HG03521 (cell line): ENCODE measurements at regions not wholly inside any gene's neighbourhood (a gene's known extent, or its start where the extent isn't known, plus 50 kb on each side); places are given as distances from the start of the nearest gene placed in this dataset.
"Not testable (repeated sequence)": the region's sequence is repeated elsewhere in the genome, so short reads cannot be mapped to it uniquely, and the experiment has no call there.

Experiments used
- ATAC-seq: cut with Tn5 transposase; IDR thresholded peaks from one replicate; pipeline ENCODE4 v1.9.1; 2021; ENCODE audit warnings: mild to moderate bottlenecking, moderate library complexity; ENCODE audit not compliant: unreplicated experiment

DNA sequence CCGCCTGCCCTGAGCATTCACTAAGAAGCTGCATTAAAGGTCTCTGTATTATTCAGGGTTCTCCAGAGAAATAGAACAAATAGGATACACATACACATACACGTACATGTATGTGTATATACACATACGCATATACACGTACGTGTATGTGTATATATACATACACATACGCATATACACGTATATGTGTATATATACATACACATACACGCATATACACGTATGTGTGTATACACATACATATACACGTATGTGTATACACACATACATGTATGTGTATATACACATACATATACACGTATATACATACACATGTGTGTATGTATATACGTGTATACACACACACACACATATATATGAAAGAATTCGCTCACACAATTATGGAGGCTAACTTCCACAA, 108.9 kb upstream of the BARHL2 start:
- no peak for ATAC-seq

DNA sequence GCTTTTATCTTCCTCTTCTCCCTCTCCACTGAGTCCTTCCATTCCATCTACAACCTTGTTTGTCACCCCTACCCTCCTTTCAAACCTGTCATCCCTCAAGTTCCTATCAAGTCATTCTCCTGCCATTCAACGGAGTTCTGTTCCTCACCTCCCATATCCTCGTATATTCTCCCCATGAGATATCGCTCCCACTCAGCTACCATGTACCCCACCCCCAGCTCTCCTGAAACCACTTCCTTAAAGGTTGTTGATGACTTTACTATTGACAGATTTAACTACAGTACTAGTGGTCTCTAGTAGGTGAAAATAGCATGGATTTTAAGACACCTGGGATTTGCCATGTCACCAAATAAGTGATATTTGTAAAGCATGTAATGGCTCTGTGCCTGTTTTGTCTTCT, 107.4 kb upstream of the BARHL2 start:
- ATAC-seq = no peak

DNA sequence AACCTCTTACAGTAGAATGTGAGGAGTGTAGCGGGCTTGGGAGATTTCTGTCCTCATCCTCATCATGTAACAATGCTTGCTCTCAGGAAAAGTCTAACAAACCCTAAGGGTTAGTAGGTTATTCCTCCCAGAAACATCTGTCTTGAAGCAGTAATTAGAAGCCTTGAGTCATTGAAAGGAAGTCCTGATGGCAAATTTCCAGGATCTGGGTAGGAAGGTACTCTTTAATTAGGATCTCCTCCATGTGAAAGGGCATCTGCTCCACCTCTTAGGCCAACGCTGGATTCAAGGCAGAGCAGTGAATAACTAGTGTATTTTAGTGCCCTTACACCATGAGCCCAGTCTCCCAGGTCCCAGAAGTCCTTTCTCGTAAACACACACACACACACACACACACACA, 106.6 kb upstream of the BARHL2 start:
- ATAC-seq = no peak

DNA sequence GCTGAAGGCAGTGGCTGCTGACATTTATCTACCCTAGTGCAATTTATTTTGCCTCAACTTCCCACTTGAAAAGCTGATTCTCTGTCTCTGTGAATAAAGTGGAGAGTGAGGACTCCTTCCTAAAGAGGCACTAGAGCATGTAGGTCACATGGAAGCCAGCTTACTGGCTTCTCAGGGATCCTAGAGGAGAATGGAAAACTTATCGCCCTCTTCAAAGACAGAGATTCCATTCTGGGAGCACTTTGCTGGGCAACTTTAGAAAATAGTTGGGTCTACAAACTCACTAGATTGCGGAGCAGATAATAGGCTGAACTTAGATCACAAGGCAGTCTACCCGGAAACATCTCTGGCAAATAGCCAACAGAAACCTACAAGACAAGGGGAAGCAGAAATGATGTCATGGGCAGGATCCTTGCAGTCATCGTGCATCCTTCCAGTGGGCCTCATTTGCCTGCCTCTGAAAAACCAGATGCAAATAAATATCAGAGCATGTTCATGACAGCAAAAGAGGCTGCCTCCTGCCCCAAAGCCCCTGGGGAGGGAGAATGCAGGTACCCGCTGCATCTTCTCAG, 104.8 kb upstream of the BARHL2 start:
- no peak for ATAC-seq

DNA sequence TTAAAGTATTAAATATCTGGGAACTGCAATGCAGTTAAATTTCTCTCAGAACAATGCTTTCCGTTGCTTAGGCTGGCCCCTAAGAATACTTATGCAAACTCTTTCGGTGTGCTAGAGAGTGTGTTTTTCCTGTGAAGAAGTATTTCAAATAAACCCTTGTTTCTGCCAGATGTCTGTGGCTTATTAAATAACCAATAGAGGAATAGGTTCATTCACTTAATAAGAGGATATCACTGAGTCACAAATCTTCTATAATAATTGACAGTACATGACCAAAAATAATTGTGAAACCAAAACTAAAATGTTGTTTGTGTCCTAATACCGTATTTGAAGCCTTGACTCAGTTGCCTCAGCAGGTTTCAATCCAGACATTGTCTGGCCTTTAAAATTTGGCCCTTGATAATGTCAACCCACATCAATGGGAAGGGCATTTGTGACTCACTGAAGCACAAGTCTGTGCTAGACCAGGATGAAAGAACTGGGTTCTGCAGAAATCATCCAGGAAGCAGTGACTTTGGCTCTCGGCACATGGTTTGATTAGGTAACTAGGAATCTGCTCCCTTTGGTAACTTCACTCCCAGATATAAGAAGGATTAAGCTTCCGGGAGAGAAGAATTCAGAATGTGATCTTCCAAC, 104.2 kb upstream of the BARHL2 start:
- no peak for ATAC-seq

DNA sequence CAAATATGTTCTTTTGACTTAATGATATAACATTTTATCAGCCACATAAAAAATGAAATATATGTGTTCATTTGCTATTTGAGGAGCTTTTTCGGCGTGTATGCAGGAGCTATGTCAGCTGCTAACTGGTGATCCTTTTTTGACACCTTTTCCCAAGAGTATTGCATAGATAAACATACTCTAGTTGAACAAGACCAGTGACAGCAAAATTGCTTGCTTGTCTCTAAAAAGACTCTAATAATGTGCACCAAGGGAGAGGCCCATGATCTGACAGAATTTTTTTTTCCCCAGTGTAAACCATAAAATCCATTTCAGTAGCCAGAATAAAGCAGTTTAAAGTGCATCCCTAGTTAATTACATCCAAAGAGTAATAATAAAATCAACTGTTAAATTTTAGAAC, 103.6 kb upstream of the BARHL2 start:
- no peak for ATAC-seq

DNA sequence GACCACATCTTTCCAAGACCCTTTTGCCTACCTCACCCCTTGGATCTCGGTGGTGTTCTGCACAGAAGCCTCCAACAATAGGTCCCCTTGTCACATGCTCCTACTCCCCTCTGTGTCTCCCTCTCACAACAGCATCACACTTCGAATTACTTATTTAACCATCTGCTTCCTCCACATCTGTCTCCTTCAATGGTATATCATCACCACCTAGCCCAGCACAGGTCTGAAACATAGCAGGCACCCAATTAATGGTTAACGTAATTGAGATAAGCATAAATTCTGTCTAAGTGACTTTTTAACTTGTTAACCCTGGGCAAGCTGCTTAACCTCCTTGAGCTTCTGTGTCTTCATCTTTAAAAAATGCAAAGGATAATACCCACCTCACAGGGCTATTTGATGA, 100.3 kb upstream of the BARHL2 start:
- no peak for ATAC-seq

DNA sequence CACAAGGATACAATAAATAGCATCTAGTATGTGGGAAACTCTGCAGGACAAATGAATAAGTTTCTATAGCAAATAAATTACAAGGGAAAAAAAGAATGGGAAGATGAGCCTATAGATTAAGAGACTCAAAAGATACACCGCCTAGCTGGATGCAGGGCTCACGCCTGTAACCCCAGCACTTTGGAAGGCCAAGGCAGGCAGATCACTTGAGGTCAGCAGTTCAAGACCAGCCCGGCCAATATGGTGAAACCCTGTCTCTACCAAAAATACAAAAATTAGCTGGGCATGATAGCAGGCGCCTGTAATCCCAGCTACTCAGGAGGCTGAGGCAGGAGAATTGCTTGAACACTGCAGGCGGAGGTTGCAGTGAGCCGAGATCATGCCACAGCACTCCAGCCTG, 95.1 kb upstream of the BARHL2 start:
- ATAC-seq = not testable (repeated sequence)

DNA sequence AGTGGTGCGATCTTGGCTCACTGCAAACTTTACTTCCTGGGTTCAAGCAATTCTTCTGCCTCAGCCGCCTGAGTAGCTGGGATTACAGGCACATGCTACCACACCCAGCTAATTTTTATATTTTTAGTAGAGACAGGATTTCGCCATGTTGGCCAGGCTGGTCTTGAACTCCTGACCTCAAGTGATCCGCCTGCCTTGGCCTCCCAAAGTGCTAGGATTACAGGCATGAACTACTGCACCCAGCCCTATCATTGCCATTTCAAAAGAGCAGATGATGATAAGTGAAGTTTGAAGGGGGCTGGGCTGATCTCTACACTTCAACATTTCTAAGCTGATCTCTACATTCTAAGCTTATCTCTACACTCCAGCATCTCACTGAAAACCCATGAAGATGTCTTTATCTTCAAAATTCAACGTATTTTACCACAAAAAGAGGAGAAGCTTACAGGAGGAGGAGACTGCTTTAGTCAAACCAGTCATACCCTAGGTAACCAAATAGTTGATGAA, 94.4 kb upstream of the BARHL2 start:
- ATAC-seq = not testable (repeated sequence)

DNA sequence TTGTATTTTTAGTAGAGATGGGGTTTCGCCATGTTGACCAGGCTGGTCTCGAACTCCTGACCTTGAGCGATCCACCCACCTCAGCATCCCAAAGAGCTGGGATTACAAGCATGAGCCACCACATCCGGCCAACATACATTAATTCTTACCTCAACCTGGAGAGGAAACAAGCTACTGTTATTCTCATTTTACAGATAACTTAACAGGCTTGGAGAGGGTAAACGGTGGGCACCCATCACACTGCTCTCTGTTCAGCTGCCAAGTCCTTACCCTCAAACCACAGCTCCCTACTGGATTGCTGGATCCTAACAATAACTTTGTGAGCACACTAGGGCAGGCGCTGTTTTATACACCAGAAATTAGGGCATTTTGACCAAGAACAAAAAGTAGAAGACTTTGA, 93.6 kb upstream of the BARHL2 start:
- ATAC-seq = no peak

DNA sequence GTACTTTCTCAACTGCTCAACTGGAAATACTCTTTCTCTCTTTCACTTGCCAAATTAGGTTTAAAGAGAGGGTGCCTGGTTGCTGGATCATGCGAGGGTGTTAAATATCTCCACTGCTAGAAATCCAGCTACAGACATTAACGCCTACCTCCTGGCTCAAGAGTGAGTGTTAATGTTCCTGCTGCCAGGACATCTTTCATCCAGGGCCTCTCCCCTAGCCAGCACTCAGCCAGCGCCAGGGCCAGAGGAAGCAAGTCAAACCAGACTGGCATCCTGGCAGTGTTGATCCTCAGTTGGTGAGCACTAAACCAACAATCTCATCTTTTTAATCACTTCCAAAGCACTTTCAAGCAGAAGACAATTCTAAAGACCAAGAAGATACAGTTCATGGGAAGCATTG, 92.9 kb upstream of the BARHL2 start:
- ATAC-seq = no peak

DNA sequence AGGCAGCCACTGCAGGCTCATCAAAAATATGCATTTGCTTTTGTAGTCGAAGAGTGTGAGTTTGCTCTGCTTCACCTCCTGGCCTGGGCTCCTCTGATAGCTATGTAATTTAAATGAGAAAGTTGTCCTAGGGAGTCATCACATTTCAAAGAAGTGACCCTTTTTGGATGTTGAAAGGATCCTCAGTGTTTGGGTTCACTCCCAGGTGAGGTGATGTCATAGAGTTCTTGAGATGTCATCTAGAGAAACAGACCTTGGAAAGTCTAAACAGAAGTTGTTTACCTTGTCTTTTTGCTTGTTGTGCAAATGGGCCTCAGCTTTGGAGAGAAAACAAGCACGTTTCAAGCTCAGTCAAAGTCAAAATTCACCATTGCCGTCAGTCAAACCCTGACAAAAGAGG, 92.0 kb upstream of the BARHL2 start:
- ATAC-seq = no peak

DNA sequence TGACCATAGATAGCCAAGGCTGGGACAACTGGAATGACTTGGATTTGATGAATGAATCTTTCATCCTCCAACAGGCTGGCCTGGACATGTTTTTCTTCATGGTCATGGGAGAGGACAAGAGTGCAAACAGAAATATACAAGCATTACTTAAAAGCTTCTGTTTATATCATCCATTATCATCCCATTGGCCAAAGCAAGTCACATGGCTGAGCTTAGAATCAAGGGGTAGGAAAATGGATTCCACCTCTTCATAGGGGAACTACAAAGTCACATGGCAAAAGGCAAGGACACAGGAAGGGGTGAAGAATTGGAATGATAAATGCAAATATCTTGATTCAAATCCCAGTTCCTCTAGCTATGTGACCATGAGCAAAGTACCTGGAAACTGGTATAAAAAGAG, 90.2 kb upstream of the BARHL2 start:
- ATAC-seq = no peak

DNA sequence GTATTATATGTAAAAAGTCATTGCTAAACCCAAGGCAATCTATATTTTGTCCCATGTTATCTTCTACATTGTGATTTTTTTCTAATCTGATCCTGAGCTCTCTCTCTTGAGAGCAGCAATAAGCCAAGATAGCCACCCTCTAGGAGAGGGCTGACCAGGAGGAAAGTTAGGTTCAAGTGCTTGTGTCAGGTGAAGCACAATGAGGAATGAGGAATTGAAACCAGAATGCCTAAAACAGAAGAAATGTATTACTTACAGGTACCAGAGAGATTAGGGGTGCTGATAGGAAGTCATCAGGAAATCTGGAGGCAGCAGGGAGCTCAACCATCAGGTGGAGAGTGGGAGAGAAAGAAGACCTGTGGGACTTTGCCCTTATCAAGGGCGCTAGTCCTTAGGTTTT, 85.5 kb upstream of the BARHL2 start:
- no peak for ATAC-seq

DNA sequence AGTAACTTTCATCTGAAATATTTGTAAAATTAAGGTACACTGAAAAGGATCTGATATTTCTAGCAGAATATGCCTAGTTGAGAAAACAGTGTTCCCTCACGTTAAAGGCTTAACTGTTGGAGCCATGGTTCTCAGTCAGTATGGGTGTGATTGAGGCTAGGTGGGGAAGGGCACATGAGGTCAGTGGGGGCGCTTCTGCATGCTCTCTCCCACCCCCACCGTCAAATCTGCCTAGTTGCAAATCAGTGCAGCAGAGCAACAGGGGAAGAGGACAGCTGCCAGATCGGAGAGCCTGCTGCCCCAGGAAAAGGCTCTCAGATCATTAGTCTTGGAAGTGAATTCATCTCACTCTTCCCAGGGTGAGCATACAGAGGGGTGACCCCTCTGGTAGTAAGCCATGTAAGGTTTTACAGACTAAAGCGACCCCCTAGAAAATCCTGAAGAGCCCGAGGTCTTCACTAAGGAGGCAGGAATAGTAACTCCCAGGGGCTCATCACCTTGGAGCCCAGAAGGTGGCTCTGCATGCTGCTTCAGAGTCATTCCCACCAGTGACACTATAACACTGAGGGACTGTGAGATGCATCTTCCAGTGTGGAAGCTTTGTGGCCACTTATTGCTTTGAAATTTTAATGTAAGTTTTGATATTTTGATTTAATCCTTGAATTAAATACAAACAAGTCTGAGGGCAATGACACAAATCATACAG, 83.1 kb upstream of the BARHL2 start:
- no peak for ATAC-seq

DNA sequence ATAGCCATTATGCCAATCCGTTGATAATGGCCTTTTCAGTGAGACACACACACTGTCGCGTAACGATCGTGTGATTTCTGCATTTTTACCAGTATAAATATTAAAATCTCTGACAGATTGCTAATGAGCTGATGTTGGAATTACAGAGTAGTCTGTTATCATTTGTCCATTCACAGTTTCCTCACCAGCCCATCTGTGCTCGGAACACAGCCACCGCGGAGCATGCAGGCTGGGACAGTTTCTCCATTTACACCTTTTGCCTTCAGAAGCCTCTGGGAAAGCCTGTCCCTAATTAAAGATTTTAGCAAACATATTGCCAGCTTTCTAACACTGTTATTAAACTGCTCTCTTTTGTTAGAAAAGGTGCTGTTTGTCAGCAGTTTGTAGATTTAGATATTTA, 82.2 kb upstream of the BARHL2 start:
- no peak for ATAC-seq

DNA sequence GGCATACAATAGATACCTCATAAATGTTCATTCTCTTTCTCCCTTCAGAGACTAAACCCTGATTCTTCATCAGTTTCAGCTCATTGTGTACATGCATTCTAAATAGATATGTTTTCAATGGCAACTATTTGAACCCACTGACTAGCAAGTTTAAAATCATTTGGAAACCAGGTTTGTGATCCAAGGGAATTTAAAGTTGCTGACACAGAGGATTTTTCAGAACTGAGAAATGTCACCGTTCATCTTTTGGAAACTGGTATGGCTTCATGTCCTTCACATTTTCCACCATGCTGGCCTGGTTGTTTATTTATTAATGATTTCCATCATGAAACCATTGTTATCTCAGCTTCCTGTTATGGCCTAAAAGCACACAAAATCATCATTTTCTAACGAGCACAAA, 81.8 kb upstream of the BARHL2 start:
- ATAC-seq = no peak

DNA sequence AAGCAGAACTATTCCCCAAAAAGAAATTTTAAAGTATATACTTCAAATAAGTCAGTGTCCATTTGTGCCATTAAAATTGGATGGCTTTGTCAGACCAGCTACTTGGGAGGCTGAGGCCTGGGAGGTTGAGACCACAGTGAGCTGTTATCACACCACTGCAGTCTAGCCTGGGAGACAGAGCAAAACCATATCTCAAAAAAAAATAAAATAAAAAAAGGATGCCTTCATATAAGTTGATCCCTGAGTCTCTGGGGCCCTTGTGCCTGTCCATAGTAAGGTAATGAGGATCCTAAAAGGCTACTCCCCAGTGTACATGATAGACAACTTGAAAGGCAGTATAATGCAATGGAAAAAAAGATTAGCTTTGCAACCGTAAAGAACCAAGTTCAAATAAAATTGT, 81.2 kb upstream of the BARHL2 start:
- no peak for ATAC-seq

DNA sequence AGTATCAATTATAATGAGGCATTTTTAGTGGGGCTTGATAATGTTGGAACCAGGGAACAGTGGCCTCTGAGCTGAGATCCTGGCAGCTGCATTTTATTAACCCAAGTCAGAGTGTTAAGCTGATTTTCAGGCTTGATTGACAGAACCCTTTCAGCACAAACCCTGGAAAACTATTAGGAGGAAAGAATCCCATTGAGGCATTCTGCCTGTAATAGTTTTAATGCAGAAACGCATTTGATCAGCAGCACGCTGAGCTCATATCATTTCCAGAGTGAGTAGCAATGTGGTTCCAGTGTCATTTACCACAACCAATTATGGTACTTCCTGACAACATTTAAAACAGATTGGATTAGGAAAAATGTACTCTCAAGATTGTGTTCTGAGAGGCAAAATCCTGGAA, 78.3 kb upstream of the BARHL2 start:
- ATAC-seq = no peak

DNA sequence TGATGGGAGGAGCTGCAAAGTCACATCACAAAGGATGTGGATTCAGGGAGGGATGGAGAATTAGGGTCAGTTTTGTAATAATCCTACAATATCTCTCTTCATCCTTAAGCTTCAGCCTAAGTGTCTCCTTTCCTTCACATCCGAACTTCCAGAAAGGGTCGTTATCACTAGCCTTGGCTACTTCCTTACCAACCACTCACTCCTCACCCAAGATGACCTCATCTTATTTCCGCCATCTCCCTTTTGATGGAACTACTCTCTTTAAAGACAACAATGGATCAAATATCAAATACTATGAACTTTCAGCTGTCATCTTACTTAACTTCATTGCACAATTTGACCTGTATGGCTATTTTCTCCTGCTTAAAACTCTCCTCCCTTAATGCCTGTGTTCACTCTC, 69.6 kb upstream of the BARHL2 start:
- no peak for ATAC-seq

DNA sequence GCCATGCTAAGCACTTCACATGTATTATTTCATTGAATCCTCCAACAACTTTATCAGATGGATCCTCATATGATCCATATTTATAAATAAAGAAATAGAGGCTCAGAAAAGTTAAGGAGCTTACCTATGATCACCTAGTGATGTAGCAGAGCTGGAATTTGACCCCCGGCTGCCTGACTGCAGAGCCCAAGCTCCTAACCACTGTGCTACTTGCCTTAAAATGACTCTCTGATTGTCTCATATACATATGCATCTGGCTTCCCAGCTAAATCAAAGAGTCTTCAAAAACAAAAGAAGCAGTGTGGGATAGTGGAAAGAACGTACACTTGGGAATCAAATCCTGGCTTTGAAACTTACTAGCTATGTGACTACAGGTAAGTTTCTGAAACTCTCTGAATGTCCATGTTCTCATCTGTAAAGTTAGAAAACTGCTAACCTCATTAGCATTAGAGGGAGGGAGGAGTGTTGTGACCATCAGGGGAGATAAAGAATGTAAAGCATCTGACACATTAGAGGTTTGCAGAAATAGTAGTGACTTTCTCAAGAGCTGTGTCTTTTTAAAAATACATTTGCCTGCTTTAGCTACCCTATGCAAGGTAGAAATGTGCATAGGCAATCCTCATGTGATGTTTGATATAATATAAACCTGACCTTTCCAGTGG, 67.2 kb upstream of the BARHL2 start:
- ATAC-seq = no peak

DNA sequence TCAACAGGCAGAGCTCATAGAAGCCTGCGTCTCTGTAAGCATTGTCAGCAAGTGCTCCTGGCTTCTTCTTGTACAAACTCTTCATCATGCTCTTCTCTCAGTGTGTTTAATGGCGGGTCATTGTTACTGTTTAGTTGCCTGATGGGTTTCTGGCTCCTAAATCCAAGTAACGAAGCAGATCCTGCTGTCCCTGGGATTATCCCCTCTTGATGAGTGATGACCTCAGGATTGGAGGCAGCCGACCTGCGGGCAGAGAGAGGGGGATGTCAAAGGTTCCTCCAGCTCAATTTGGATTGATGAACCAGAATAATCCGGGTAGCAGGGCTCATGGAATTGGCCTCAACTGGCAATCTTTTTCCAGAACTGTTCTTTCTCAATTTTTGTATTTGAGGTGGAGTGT, 66.1 kb upstream of the BARHL2 start:
- ATAC-seq = no peak
